HCT116 (cell line): ENCODE measurements at regions not wholly inside any gene's neighbourhood (a gene's known extent, or its start where the extent isn't known, plus 50 kb on each side); places are given as distances from the start of the nearest gene placed in this dataset.

Experiments
- ATAC-seq: fragments of 200-7000 bp; cut with Tn5 transposase; 2 replicates; pipeline ENCODE4 v1.9.1; 2020; ENCODE audit warnings: mild to moderate bottlenecking, moderate library complexity
- BruUV-seq: library from RNA; stranded (reverse); fragments of 400-500 nt; replicated peaks from 2 replicates; lab custom pipeline; 2021; lab: Mats Ljungman, UMichigan
- CTCF ChIA-PET: fragments of 300-600 bp; sonication (Branson Sonifier 250); formaldehyde crosslinking; loops from one replicate; lab custom pipeline; 2021; ENCODE audit warnings: antibody characterized with exemption; lab: Charles Lee
- POLR2A ChIA-PET: fragments of 300-600, 350-600 bp; sonication (Branson Sonifier 250); formaldehyde crosslinking; loops from one replicate; lab custom pipeline; 2021; ENCODE audit warnings: antibody characterized with exemption; lab: Charles Lee
- RAD21 ChIA-PET, 2 experiments: fragments of 300-600 bp; sonication (Branson Sonifier 250); formaldehyde crosslinking; loops; one replicate each; lab custom pipeline; 2023; ENCODE audit warnings: low total read pairs in 2 of 2; ENCODE audit not compliant: uncharacterized antibody in 2 of 2, unreplicated experiment in 2 of 2, low non-redundant PET in 1 of 2; lab: Charles Lee
- DNase-seq: peaks from one replicate; pipeline ENCODE4 v3.0.0-alpha.2; 2010; ENCODE audit warnings: low read depth, low spot score
- H2AFZ ChIP-seq: fragments of 200-600 bp; shearing (Covaris generic), sonication (generic); 2 replicates; pipeline ENCODE4 v1.6.1; 2017; ENCODE audit warnings: low read depth, mixed run types, mixed read lengths, antibody characterized with exemption, low read length; ENCODE audit not compliant: poor library complexity, severe bottlenecking
- H3K27ac ChIP-seq: 2 replicates; pipeline ENCODE4 v1.5.1; 2012; ENCODE audit warnings: low read depth, low read length
- H3K27me3 ChIP-seq: fragments of 200-600 bp; sonication (generic); 2 replicates; pipeline ENCODE4 v1.6.1; 2016; ENCODE audit warnings: mixed run types, low read length, mixed read lengths; ENCODE audit not compliant: insufficient read depth
- H3K36me3 ChIP-seq, 2 experiments: fragments of 200-500 bp in 1 of 2; fragments of 200-600 bp in 1 of 2; sonication (Bioruptor generic) in 1 of 2; sonication (generic) in 1 of 2; 2 replicates each; pipeline versions ENCODE4 v1.5.1 to v1.6.1; 2014 to 2016; ENCODE audit warnings: low read length in 2 of 2, inconsistent platforms in 1 of 2, mixed read lengths in 1 of 2, mixed run types in 1 of 2; ENCODE audit not compliant: insufficient read depth in 2 of 2, control insufficient read depth in 1 of 2
- H3K4me1 ChIP-seq, 2 experiments: fragments of 200-600 bp in 1 of 2; sonication (generic) in 1 of 2; 2 replicates each; pipeline versions ENCODE4 v1.5.1 to v1.6.1; 2012 to 2017; ENCODE audit warnings: low read length in 2 of 2, inconsistent platforms in 1 of 2, mild to moderate bottlenecking in 1 of 2, mixed read lengths in 1 of 2, mixed run types in 1 of 2, moderate library complexity in 1 of 2; ENCODE audit not compliant: insufficient read depth in 2 of 2, control insufficient read depth in 1 of 2
- H3K4me2 ChIP-seq: fragments of 200-600 bp; sonication (generic); 2 replicates; pipeline ENCODE4 v1.6.1; 2017; ENCODE audit warnings: mixed run types, low read length, mixed read lengths
- H3K4me3 ChIP-seq, 2 experiments: fragments of 200-600 bp in 1 of 2; sonication (generic) in 1 of 2; replicated peaks in 1 of 2; 2 replicates each; pipeline ENCODE4 v1.5.1; 2011 to 2016; ENCODE audit warnings: low read length in 2 of 2, control low read depth in 1 of 2, low read depth in 1 of 2, mild to moderate bottlenecking in 1 of 2, mixed read lengths in 1 of 2, mixed run types in 1 of 2
- H3K79me2 ChIP-seq: fragments of 200-600 bp; sonication (generic); 2 replicates; pipeline ENCODE4 v1.6.1; 2017; ENCODE audit warnings: mild to moderate bottlenecking, mixed run types, low read length, moderate library complexity, mixed read lengths; ENCODE audit not compliant: insufficient read depth
- H3K9ac ChIP-seq: fragments of 200-600 bp; sonication (generic); 2 replicates; pipeline ENCODE4 v1.6.1; 2016; ENCODE audit warnings: low read length, mixed read lengths
- H3K9me2 ChIP-seq: fragments of 200-600 bp; sonication (generic), shearing (Covaris generic); 2 replicates; pipeline ENCODE4 v1.6.1; 2017; ENCODE audit warnings: mixed run types, mild to moderate bottlenecking, moderate library complexity; ENCODE audit not compliant: insufficient read depth
- H3K9me3 ChIP-seq, 2 experiments: fragments of 200-500 bp in 1 of 2; fragments of 200-600 bp in 1 of 2; sonication (Bioruptor generic) in 1 of 2; sonication (generic) in 1 of 2; 2 replicates each; pipeline ENCODE4 v1.6.1; 2014 to 2017; ENCODE audit warnings: low read length in 2 of 2, mixed read lengths in 2 of 2, inconsistent platforms in 1 of 2, low read depth in 1 of 2, mild to moderate bottlenecking in 1 of 2, mixed run types in 1 of 2, moderate library complexity in 1 of 2; ENCODE audit not compliant: control insufficient read depth in 1 of 2, insufficient read depth in 1 of 2
- H4K20me1 ChIP-seq: fragments of 200-600 bp; sonication (generic), shearing (Covaris generic); 2 replicates; pipeline ENCODE4 v1.6.1; 2017; ENCODE audit warnings: mixed run types, mild to moderate bottlenecking, moderate library complexity; ENCODE audit not compliant: insufficient read depth
- ATF3 ChIP-seq: IDR thresholded peaks from 2 replicates; pipeline ENCODE4 v1.6.1; 2012
- CEBPB ChIP-seq: IDR thresholded peaks from 2 replicates; pipeline ENCODE4 v1.6.1; 2012; ENCODE audit warnings: low read depth
- EGR1 ChIP-seq: IDR thresholded peaks from 2 replicates; pipeline ENCODE4 v1.6.1; 2012; ENCODE audit warnings: low read depth
- EZH2 ChIP-seq: fragments of 200-600 bp; sonication (generic); IDR thresholded peaks from 2 replicates; pipeline ENCODE4 v1.6.1; 2017; ENCODE audit warnings: antibody characterized with exemption, mixed run types
- FOSL1 ChIP-seq: IDR thresholded peaks from 2 replicates; pipeline ENCODE4 v1.6.1; 2012; ENCODE audit warnings: low read depth
- POLR2A ChIP-seq: IDR thresholded peaks from 2 replicates; pipeline ENCODE4 v1.7.0; 2011; ENCODE audit warnings: borderline replicate concordance; ENCODE audit not compliant: insufficient read depth, insufficient read length; ENCODE audit errors: extremely low read depth
- REST ChIP-seq: IDR thresholded peaks from 2 replicates; pipeline ENCODE4 v1.6.1; 2012; ENCODE audit warnings: low read depth
- SRF ChIP-seq: IDR thresholded peaks from 2 replicates; pipeline ENCODE4 v1.6.1; 2012; ENCODE audit warnings: low read depth
- TCF7L2 ChIP-seq: IDR thresholded peaks from 2 replicates; pipeline ENCODE4 v1.7.0; 2011; ENCODE audit warnings: borderline replicate concordance, inconsistent platforms; ENCODE audit not compliant: insufficient read depth, insufficient read length; ENCODE audit errors: extremely low read depth
- ZFX ChIP-seq: fragments of 450-650 bp; IDR thresholded peaks from 2 replicates; pipeline ENCODE4 v1.6.1; 2017
- ZNF274 ChIP-seq: fragments of 200-500 bp; sonication (Bioruptor generic); IDR thresholded peaks from 2 replicates; pipeline ENCODE4 v1.6.1; 2014; ENCODE audit warnings: mild to moderate bottlenecking, low read depth, low read length, inconsistent platforms
- intact Hi-C: fragments of 100-400 bp; cut with micrococcal nuclease; formaldehyde crosslinking; loops from 2 replicates; pipeline ENCODE4 v1.10.0; 2022
- TF ChIP-seq, protein P1 (sequence below), 3 experiments: fragments of 200-600 bp in 1 of 3; sonication (generic) in 1 of 3; IDR thresholded peaks in 2 of 3; conservative IDR thresholded peaks in 1 of 3; 2 replicates each; pipeline ENCODE4 v1.5.1; 2012 to 2017; ENCODE audit warnings: low read depth in 2 of 3, low read length in 2 of 3, antibody characterized with exemption in 1 of 3, borderline replicate concordance in 1 of 3, control low read depth in 1 of 3, mild to moderate bottlenecking in 1 of 3, mixed read lengths in 1 of 3, mixed run types in 1 of 3, moderate library complexity in 1 of 3; ENCODE audit not compliant: insufficient read depth in 1 of 3

DNA sequence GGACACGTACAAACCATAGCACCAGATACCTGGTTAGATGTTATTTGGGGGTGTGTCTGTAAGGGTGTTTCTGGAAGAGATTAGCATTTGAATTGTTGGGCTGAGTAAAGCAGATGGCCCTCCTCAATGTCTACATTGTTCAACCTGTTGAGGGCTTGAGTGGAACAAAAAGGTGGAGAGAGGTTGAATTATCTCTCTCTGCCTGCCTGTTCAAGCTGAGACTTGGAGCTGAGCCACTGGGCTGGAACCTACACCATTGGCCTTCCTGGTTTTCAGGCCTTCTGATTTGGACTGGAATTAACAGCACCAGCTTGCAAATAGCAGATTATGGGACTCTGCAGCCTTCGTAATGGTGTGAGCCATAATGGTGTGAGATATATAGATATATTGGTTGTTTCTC is 71.3 kb upstream of the CORO2B start:
- H3K36me3 ChIP-seq = no peaks in the 10 kb centered on the region
- no TSS peak for BruUV-seq
- H3K27ac ChIP-seq = no peak overlapping the region
- H4K20me1 ChIP-seq = no peaks in the 10 kb centered on the region
- H3K4me2 ChIP-seq = no peak overlapping the region
- CTCF ChIA-PET = no interaction called here
- no peak overlapping the region for H3K4me3 ChIP-seq
- no peaks in the 10 kb centered on the region for H3K4me1 ChIP-seq
- no peak overlapping the region for H2AFZ ChIP-seq
- POLR2A ChIA-PET = no interaction called here
- no peaks in the 10 kb centered on the region for H3K9me3 ChIP-seq
- H3K9me2 ChIP-seq = no peaks in the 10 kb centered on the region
- H3K79me2 ChIP-seq = no peaks in the 10 kb centered on the region
- RAD21 ChIA-PET = no interaction called here
- no peak overlapping the region for H3K9ac ChIP-seq
- intact Hi-C loops = no loop called here
- TF ChIP-seq ZNF274 (no peak), POLR2A (no peak), TCF7L2 (no peak), REST (no peak), EGR1 (no peak), CEBPB (no peak), ATF3 (no peak), ZFX (no peak), SRF (no peak), EZH2 (no peak), FOSL1 (no peak)
- TF ChIP-seq, protein P1, sequence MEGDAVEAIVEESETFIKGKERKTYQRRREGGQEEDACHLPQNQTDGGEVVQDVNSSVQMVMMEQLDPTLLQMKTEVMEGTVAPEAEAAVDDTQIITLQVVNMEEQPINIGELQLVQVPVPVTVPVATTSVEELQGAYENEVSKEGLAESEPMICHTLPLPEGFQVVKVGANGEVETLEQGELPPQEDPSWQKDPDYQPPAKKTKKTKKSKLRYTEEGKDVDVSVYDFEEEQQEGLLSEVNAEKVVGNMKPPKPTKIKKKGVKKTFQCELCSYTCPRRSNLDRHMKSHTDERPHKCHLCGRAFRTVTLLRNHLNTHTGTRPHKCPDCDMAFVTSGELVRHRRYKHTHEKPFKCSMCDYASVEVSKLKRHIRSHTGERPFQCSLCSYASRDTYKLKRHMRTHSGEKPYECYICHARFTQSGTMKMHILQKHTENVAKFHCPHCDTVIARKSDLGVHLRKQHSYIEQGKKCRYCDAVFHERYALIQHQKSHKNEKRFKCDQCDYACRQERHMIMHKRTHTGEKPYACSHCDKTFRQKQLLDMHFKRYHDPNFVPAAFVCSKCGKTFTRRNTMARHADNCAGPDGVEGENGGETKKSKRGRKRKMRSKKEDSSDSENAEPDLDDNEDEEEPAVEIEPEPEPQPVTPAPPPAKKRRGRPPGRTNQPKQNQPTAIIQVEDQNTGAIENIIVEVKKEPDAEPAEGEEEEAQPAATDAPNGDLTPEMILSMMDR (IDR thresholded peaks at IDR 0.05 in 2 of 3, conservative IDR thresholded peaks at IDR 0.05 in 1 of 3; ENCODE audit: borderline replicate concordance in 1 of 3, insufficient read depth in 1 of 3, low read depth in 2 of 3, low read length in 2 of 3) = no peak
- DNase-seq (no peak), ATAC-seq (no peak)
- no peaks in the 10 kb centered on the region for H3K27me3 ChIP-seq
